GM18505 (cell line): ENCODE measurements at regions not wholly inside any gene's neighbourhood (a gene's known extent, or its start where the extent isn't known, plus 50 kb on each side); places are given as distances from the start of the nearest gene placed in this dataset.
"Not testable (repeated sequence)": the region's sequence is repeated elsewhere in the genome, so short reads cannot be mapped to it uniquely, and the experiment has no call there.

Source experiments
- ATAC-seq: cut with Tn5 transposase; IDR thresholded peaks from one replicate; pipeline ENCODE4 v1.9.1; 2021; ENCODE audit not compliant: unreplicated experiment
- POLR2A ChIP-seq: IDR thresholded peaks from 4 replicates; pipeline ENCODE4 v1.6.1; 2011; ENCODE audit warnings: borderline replicate concordance; ENCODE audit not compliant: insufficient read depth, insufficient read length; ENCODE audit errors: extremely low read depth

DNA sequence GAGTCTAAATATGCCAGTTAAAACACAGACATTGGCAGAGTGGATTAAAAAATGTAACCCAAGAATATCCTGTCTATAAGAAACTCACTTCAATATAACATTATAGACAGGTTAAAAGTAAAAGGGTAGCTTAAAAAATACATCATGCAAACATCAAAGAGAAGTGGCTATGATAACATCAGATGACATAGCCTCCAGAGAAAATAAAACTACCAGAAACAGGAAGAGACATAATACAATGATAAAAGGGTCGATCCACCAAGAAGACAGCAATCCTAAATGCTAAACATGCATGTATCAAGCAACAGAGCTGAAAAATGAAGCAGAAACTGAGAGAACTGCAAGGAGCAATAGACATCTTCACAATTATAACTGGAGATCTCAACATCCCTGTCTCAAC, 190.2 kb upstream of the NR5A2 start:
- TF ChIP-seq POLR2A = no peak
- ATAC-seq = no peak

GRCh38 chr1:199839608-199840007, 187.9 kb upstream of the NR5A2 start:
- ATAC-seq = not testable (repeated sequence)

DNA sequence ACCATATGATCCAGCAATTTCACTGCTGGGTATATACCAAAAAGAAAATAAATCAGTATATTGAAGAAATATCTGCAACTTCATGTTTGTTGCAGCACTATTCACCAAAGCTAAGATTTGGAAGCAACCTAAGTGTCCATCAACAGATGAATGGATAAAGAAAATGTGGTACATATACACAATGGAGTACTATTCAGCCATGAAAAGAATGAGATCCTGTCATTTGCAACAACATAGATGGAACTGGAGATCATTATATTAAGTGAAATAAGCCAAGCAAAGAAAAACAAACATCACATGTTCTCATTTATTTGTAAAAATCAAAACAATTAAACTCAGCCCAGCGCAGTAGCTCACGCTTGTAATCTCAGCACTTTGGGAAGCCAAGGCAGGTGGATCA, 184.4 kb upstream of the NR5A2 start:
- not testable (repeated sequence) for ATAC-seq

- no peak for TF ChIP-seq POLR2A
Measured at GRCh38 chr1:199843861-199844260, 183.6 kb upstream of the NR5A2 start.

DNA sequence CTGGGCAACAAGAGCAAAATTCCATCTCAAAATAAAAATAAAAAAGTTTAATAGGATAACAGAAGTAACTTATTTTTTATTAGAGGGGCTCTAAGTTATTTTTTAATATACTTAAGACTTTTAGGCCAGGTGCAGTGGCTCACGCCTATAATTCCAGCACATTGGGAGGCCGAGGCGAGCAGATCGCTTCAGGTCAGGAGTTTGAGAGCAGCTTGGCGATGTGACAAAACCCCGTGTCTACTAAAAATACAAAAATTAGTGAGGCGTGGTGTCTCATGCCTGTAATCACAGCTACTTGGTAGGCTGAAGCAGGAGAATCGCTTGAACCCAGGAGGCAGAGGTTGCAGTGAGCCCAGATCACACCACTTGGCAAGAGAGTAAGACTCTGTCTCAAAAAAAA, 180.5 kb upstream of the NR5A2 start:
- no peak for TF ChIP-seq POLR2A

More at GRCh38 chr1:199843861-199844260, 183.6 kb upstream of the NR5A2 start:
- no peak for ATAC-seq

DNA sequence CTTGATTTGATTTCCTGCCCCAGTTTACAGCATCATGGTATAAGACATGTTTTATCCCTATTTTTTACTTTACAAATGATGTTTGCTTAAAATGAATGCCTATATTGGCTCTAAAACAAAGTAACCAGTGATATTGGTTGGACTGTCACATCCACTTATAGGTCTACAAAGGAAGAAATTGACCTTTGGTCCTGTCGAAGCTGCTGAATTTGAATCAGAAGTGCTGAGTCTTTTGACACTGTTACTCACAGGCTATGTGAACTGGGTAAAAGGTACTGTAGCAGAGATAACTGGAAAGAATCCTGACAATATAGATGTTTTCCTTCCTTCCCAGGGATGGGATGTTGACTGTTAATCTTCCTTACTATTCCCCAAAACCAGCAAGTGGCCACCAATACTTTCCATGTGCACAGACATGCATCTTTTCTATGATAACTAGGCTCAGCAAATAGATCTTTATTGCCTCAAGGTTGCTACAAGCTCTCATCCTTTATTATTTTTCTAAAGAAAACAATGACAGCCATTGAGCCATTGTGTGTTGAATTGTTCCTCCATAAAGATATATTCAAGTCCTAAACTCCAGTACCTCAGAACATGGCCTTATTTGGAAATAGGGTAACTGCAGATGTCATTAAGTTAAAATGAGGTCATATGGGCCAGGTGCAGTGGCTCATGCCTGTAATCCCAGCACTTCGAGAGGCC, 175.9 kb upstream of the NR5A2 start:
- no peak for TF ChIP-seq POLR2A
- no peak for ATAC-seq

More for the DNA sequence above, 180.5 kb upstream of the NR5A2 start:
- ATAC-seq = no peak

GRCh38 chr1:199854686-199855321, 172.7 kb upstream of the NR5A2 start:
- no peak for ATAC-seq
- TF ChIP-seq POLR2A = no peak

DNA sequence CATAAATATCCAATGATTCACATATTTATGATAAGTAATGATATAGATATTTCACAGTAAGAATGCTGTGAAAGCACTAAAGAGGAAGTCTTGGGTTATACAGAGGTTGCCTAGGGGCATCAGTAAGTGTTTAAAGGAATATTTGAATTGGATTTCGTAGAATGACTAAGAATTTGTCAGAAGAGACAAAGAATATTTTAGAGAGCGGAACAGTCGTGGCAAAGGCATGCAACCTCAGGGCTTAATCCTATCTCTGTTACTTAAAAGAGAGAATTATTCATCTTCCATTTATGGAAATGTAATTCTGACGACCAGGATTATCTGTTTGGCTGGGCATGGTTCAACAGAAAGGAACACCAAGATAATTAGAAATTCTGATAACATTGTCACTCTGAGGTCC, 171.9 kb upstream of the NR5A2 start:
- TF ChIP-seq POLR2A = no peak
- ATAC-seq = no peak

- TF ChIP-seq POLR2A = no peak
- ATAC-seq = no peak
Measured at GRCh38 chr1:199856216-199856780, 171.2 kb upstream of the NR5A2 start.

DNA sequence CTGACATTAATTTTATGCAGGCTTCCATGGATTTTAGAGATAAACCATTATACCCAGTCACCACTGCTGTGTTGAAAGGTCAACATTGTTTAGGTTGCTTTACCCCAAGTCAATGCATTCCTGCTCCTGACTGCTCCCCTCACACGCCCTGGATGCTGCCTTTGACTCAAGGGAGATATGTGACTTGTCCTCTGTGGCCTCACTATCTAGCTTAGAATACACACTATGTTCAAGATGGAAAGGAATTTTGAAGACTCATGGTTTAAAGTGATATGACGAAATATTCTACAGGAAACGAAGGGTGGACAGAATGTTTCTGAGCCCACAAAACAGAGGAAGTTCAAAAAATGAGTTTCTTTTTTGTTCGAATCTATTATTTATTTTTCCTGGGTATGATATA, 170.4 kb upstream of the NR5A2 start:
- no peak for TF ChIP-seq POLR2A
- ATAC-seq = no peak

DNA sequence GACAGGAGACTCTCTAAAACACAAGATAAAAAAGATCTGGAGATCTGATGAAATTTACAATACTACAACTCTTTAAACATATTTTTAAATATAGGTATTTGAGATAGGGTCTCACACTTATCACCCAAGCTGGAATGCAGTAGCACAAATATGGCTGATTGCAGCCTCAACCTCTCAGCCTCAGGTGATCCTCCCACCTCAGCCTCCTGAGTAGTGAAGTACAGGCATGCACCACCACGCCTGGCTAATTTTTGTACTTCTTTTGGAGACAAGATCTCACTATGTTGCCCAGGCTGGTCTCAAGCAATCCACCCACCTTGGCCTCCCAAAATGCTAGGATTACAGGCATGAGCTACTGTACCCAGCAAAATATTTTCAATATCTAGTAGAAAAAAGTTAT, 170.0 kb upstream of the NR5A2 start:
- ATAC-seq = no peak
- TF ChIP-seq POLR2A = no peak

DNA sequence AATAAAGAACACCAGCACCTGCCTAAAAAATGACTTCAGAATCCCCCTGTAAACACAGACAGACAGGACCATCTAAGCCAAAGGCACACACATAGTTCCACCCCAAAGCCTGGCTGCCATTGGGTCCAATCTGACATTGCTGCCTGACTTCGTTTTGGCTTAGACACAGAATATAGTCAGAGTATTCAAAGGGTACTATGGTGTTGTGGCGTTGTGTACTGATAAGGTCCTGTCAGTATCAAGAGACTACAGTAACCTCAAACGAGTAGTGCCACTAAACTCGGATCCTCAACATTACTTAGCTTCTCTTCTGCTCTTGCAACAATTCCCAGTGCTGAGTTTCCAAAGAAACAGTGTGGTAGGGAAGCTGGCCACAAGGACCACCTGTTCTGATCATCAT, 169.3 kb upstream of the NR5A2 start:
- ATAC-seq = no peak
- TF ChIP-seq POLR2A = no peak

DNA sequence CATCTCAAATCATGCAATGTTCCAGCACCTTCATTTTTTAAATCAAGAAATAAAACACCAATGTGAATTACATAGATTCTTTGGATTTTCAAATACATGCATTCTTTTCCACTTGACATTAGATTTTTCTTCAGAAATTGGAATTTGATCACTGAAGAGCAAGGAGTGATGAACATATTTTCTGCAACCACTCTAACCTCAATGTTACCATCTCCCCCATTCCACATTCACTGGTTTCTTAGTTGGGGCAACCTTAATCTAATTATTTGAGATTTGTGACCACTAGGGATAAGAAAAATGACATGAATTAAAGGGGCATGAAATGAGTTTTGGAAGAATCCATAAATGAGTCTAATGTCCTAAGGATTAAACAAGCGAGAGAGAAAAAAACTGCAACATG, 168.7 kb upstream of the NR5A2 start:
- no peak for ATAC-seq
- TF ChIP-seq POLR2A = no peak

GRCh38 chr1:199859491-199859933, 168.0 kb upstream of the NR5A2 start:
- no peak for ATAC-seq
- TF ChIP-seq POLR2A = no peak
